ENCODE measurements at regions not wholly inside any gene's neighbourhood (a gene's known extent, or its start where the extent isn't known, plus 50 kb on each side); places are given as distances from the start of the nearest gene placed in this dataset.

GRCh38 chr13:37950016-37950415 is 80.4 kb upstream of the TRPC4 start:
- TF ChIP-seq, protein P1, sequence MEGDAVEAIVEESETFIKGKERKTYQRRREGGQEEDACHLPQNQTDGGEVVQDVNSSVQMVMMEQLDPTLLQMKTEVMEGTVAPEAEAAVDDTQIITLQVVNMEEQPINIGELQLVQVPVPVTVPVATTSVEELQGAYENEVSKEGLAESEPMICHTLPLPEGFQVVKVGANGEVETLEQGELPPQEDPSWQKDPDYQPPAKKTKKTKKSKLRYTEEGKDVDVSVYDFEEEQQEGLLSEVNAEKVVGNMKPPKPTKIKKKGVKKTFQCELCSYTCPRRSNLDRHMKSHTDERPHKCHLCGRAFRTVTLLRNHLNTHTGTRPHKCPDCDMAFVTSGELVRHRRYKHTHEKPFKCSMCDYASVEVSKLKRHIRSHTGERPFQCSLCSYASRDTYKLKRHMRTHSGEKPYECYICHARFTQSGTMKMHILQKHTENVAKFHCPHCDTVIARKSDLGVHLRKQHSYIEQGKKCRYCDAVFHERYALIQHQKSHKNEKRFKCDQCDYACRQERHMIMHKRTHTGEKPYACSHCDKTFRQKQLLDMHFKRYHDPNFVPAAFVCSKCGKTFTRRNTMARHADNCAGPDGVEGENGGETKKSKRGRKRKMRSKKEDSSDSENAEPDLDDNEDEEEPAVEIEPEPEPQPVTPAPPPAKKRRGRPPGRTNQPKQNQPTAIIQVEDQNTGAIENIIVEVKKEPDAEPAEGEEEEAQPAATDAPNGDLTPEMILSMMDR (conservative IDR thresholded peaks at IDR 0.05 in 1 of 2, IDR thresholded peaks at IDR 0.05 in 1 of 2; ENCODE audit: low read depth in 1 of 2, low read length in 2 of 2), result no peak
- TF ChIP-seq EZH2 (IDR thresholded peaks at IDR 0.05; ENCODE audit: low read length, missing control alignments), result no peak

Measured in fibroblast of lung (primary cell).